ENCODE measurements at regions not wholly inside any gene's neighbourhood (a gene's known extent, or its start where the extent isn't known, plus 50 kb on each side); places are given as distances from the start of the nearest gene placed in this dataset.

DNA sequence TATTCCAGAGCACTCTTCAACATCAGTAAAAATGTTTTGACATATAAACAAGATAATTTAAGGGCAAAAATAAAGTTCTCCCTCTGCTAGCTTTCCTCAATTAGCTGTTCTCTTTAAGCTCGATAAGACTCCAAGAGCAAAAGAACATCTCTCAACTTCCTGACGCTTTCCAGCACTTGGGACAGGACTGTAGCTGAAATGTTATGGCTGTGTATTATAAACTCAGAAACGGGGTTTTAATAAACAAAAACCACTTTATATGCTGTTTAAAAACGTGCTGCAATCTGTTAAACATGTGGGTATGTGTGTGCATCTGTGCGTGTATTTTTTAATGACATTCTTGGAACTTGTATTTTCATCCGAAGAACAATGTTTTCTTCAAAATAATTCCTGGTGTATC lies 71.5 kb upstream of the RGS2 start:
- H3K27ac ChIP-seq: no peak overlapping the region
- TF ChIP-seq ZFX (IDR thresholded peaks at IDR 0.05; ENCODE audit: borderline replicate concordance) (no peak), CTCF (IDR thresholded peaks at IDR 0.05) (no peak)

GRCh38 chr1:192739476-192740184 lies 69.2 kb upstream of the RGS2 start:
- TF ChIP-seq ZFX (IDR thresholded peaks at IDR 0.05; ENCODE audit: borderline replicate concordance) (no peak), CTCF (IDR thresholded peaks at IDR 0.05) (no peak)
- H3K27ac ChIP-seq: no peak overlapping the region

GRCh38 chr1:192740214-192740613 lies 68.6 kb upstream of the RGS2 start:
- TF ChIP-seq ZFX (IDR thresholded peaks at IDR 0.05; ENCODE audit: borderline replicate concordance): no peak
- no peak for TF ChIP-seq CTCF (IDR thresholded peaks at IDR 0.05)
- no peak overlapping the region for H3K27ac ChIP-seq

GRCh38 chr1:192741095-192741494 lies 67.7 kb upstream of the RGS2 start:
- TF ChIP-seq CTCF (IDR thresholded peaks at IDR 0.05) (no peak), ZFX (IDR thresholded peaks at IDR 0.05; ENCODE audit: borderline replicate concordance) (no peak)
- no peak overlapping the region for H3K27ac ChIP-seq

DNA sequence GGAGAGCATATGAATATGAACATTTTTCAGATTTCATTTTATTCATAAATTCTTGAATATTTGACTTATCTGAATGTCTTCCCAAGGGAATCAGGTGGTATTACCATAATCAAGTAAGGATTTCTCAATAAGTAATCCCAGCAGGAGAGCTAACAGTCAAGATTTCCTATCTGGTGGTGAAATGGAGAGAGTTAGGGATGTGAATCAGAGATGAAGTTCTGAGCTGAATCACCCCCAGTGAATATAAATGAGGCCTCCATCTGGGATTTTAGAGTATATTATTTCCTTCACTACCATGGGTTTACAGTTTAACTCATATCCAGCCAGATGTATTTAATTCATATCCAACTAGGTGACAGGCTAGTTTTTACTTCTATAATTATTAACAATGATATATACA lies 61.5 kb upstream of the RGS2 start:
- H3K27ac ChIP-seq: no peak overlapping the region
- TF ChIP-seq CTCF (IDR thresholded peaks at IDR 0.05): no peak
- TF ChIP-seq ZFX (IDR thresholded peaks at IDR 0.05; ENCODE audit: borderline replicate concordance): no peak

GRCh38 chr1:192747943-192748342 lies 60.9 kb upstream of the RGS2 start:
- no peak overlapping the region for H3K27ac ChIP-seq
- no peak for TF ChIP-seq ZFX (IDR thresholded peaks at IDR 0.05; ENCODE audit: borderline replicate concordance)
- TF ChIP-seq CTCF (IDR thresholded peaks at IDR 0.05): no peak

- no peak overlapping the region for H3K27ac ChIP-seq
- TF ChIP-seq ZFX (IDR thresholded peaks at IDR 0.05; ENCODE audit: borderline replicate concordance) (no peak), CTCF (IDR thresholded peaks at IDR 0.05) (no peak)
These were observed 59.5 kb upstream of the RGS2 start for GRCh38 chr1:192749349-192749748.

Data from 22Rv1 (cell line).